ENCODE measurements at regions not wholly inside any gene's neighbourhood (a gene's known extent, or its start where the extent isn't known, plus 50 kb on each side); places are given as distances from the start of the nearest gene placed in this dataset.

GRCh38 chr2:114346658-114347057 lies 95.8 kb upstream of the DPP10 start:
- Histone ChIP-seq H3K4me3 (ENCODE audit: low read depth, low read length, poor library complexity, severe bottlenecking) (no peak overlapping the region), H3K36me3 (ENCODE audit: insufficient read depth, low read length) (no peaks in the 10 kb centered on the region), H3K9me2 (ENCODE audit: low read depth, low read length) (no peaks in the 10 kb centered on the region), H3K27ac (ENCODE audit: low read depth, low read length, poor library complexity, severe bottlenecking) (no peak overlapping the region), H2AFZ (ENCODE audit: low read length) (no peak overlapping the region), H3K4me2 (ENCODE audit: low read length) (no peak overlapping the region), H3K27me3 (ENCODE audit: insufficient read depth, low read length) (no peaks in the 10 kb centered on the region), H3K4me1 (ENCODE audit: insufficient read depth, low read length, severe bottlenecking) (no peaks in the 10 kb centered on the region), H3K79me2 (ENCODE audit: insufficient read depth, low read length) (no peaks in the 10 kb centered on the region), H3K9ac (ENCODE audit: low read length) (no peak overlapping the region), H3F3A (ENCODE audit: insufficient read depth, low read length) (no peaks in the 10 kb centered on the region), H4K20me1 (ENCODE audit: insufficient read depth, low read length) (no peaks in the 10 kb centered on the region), H3K9me3 (ENCODE audit: low read length) (no peaks in the 10 kb centered on the region)
- TF ChIP-seq EZH2 (IDR thresholded peaks at IDR 0.05; ENCODE audit: borderline replicate concordance, low read length) (no peak), CTCF (IDR thresholded peaks at IDR 0.05; ENCODE audit: low read length) (no peak)

DNA sequence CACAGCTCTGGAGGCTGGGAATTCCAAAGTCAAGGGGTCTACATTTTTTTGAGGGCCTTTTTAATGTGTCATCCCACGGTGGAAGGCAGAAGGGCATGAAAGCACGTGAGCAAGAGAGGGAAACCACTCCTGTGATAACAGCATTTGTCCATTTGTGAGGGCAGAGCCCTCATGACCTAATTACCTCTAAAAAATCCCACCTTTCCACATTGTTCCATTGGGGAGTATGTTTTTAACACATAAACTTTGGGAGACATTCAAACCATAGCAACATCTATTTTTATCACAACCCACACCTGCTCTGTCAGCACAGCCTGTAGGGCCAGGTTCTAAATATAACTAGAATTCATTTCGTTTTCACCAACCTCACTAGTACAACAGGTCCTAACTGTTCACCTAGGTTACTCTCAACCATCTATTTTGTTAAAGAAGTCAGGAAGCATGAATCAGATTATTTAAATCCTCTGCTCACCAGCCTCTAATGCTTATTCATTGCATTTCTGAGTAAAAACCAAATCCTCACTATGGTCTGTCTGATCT lies 92.2 kb upstream of the DPP10 start:
- no peaks in the 10 kb centered on the region for H4K20me1 ChIP-seq (ENCODE audit: insufficient read depth, low read length)
- H3K27me3 ChIP-seq (ENCODE audit: insufficient read depth, low read length), result no peaks in the 10 kb centered on the region
- no peak for TF ChIP-seq EZH2 (IDR thresholded peaks at IDR 0.05; ENCODE audit: borderline replicate concordance, low read length)
- no peak for TF ChIP-seq CTCF (IDR thresholded peaks at IDR 0.05; ENCODE audit: low read length)
- no peak overlapping the region for H3K27ac ChIP-seq (ENCODE audit: low read depth, low read length, poor library complexity, severe bottlenecking)
- H3K4me2 ChIP-seq (ENCODE audit: low read length), result no peak overlapping the region
- no peaks in the 10 kb centered on the region for H3K36me3 ChIP-seq (ENCODE audit: insufficient read depth, low read length)
- H2AFZ ChIP-seq (ENCODE audit: low read length), result no peak overlapping the region
- no peaks in the 10 kb centered on the region for H3K79me2 ChIP-seq (ENCODE audit: insufficient read depth, low read length)
- H3F3A ChIP-seq (ENCODE audit: insufficient read depth, low read length), result no peaks in the 10 kb centered on the region
- H3K4me1 ChIP-seq (ENCODE audit: insufficient read depth, low read length, severe bottlenecking), result no peaks in the 10 kb centered on the region
- H3K4me3 ChIP-seq (ENCODE audit: low read depth, low read length, poor library complexity, severe bottlenecking), result no peak overlapping the region
- H3K9me3 ChIP-seq (ENCODE audit: low read length), result no peaks in the 10 kb centered on the region
- no peak overlapping the region for H3K9ac ChIP-seq (ENCODE audit: low read length)
- H3K9me2 ChIP-seq (ENCODE audit: low read depth, low read length), result no peaks in the 10 kb centered on the region

- H3K9me2 ChIP-seq (ENCODE audit: low read depth, low read length), result no peaks in the 10 kb centered on the region
These were observed 89.5 kb upstream of the DPP10 start for GRCh38 chr2:114352988-114353387.

More at GRCh38 chr2:114352988-114353387, 89.5 kb upstream of the DPP10 start:
- Histone ChIP-seq H3K4me3 (ENCODE audit: low read depth, low read length, poor library complexity, severe bottlenecking) (no peak overlapping the region), H2AFZ (ENCODE audit: low read length) (no peak overlapping the region), H3K4me2 (ENCODE audit: low read length) (no peak overlapping the region), H3K27ac (ENCODE audit: low read depth, low read length, poor library complexity, severe bottlenecking) (no peak overlapping the region), H3K27me3 (ENCODE audit: insufficient read depth, low read length) (no peaks in the 10 kb centered on the region), H4K20me1 (ENCODE audit: insufficient read depth, low read length) (no peaks in the 10 kb centered on the region), H3K9ac (ENCODE audit: low read length) (no peak overlapping the region), H3K4me1 (ENCODE audit: insufficient read depth, low read length, severe bottlenecking) (no peaks in the 10 kb centered on the region), H3F3A (ENCODE audit: insufficient read depth, low read length) (no peaks in the 10 kb centered on the region), H3K9me3 (ENCODE audit: low read length) (no peaks in the 10 kb centered on the region), H3K79me2 (ENCODE audit: insufficient read depth, low read length) (no peaks in the 10 kb centered on the region), H3K36me3 (ENCODE audit: insufficient read depth, low read length) (no peaks in the 10 kb centered on the region)
- TF ChIP-seq EZH2 (IDR thresholded peaks at IDR 0.05; ENCODE audit: borderline replicate concordance, low read length) (no peak), CTCF (IDR thresholded peaks at IDR 0.05; ENCODE audit: low read length) (no peak)

All from OCI-LY1 (cell line).